Fibroblast of peridontal ligament (primary cell): ENCODE measurements at regions not wholly inside any gene's neighbourhood (a gene's known extent, or its start where the extent isn't known, plus 50 kb on each side); places are given as distances from the start of the nearest gene placed in this dataset.

Source experiments
- DNase-seq: peaks from one replicate; pipeline ENCODE4 v3.0.0-alpha.2; 2010; ENCODE audit errors: extremely low read depth

DNA sequence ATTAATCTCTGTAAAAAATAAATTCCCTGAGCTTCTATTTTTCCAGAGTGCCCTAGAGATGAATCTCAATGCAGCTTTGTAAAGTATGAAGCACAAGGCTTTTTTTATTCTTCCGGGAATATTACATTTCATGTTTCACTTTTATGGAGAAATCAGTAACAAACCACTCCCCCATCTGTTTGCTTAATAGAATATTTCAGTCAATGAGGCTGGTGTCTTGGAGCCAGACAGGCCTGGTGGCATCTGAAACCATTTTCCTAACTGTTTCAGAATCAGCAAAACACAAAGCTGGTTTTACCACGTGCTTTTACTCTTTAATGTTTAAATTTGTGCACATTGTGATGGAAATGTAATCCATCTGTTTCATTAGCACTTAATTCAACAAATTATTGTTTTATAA, 400.8 kb upstream of the HSF2 start:
- peak; percentile 46 for DNase-seq

DNA sequence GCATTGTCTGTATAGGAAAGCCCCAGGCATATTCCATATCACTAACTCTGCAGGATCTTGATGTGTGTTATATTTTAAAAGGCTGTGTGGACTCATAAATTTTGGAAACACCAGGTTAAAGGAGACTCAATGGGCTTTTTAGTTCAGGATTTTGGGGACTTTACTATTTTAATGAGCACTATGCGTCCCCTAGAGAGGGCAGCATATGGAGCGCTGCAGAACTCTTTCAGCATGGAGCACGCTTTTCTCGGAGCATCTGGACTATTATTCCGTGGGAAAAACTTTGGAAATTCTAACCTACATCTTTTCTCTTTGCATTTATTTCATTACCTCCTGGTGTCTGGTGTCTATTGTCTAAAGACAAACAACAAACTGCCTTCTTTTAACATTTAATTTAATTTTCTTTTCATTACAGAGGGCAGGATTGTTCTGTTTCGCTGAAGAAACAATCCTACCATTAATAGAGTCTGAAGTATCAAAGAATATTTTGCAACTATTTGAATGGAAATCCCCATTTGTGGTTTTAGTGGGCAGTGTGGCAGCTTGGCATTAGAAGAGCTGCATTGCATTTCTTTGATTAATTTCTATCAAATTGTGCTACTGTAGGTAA, 399.9 kb upstream of the HSF2 start:
- no peak for DNase-seq

GRCh38 chr6:122005661-122006060, 393.8 kb upstream of the HSF2 start:
- DNase-seq = no peak

DNA sequence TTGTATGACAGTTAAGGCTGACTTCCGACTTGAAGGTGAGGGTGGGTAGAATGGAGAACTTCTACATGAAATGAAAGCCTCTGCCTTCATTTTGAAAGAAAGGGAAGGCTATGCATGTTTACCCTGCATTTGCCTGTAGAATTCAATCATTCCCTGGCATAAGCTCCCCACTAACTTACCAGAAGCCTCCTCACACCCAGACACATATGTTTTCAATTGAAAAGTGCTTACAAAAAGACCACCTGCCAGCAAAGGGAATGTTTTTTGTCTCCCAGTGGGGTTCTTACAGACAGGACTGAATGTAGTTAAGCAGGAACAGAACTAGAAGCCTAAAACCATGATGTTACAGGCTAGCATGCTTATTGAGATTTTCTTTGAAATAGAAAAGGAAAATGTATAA, 392.1 kb upstream of the HSF2 start:
- DNase-seq = peak; percentile 84

DNA sequence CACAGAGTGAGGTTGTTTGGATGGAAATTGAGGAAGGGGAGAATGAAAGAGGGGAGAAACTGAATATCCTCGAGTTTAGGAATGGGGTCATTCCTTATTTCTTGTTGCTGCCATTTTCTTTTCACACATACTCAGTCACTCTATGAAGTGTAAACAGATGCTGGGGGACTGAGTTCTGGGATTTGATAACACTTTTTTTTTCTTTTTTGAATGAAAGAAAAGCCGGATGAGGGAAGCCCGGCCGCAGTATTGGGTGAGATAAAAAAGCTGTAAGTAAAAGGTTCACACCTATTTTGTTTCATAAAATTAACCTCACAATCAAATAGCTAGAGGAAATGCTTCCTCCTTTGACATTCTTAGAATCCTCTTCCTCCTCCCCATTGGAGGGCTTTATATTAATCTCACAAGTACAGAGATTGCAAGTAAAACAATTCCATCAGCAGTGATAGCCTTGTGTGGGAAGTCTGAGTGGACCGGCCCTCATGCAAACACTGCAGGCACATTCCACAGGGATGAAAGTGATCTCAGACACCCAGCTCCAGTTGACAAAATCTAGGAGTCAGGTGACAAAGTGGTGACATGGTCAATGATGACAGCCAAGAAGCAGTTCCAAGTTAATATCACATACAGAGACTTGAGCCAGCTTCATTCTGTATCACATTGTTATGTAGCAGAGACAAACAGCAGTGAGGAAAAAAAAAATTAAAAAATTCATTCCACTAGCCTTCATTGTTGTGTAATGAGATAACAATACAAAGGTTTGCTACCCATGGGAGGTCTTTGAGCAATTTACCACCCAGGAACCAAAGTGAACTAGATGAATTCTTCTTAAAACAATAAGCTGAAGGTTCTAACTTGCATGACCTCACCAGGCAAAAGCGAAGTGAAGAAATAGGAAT, 391.1 kb upstream of the HSF2 start:
- peak; percentile 43 for DNase-seq

GRCh38 chr6:122009000-122009350, 390.5 kb upstream of the HSF2 start:
- no peak for DNase-seq

DNA sequence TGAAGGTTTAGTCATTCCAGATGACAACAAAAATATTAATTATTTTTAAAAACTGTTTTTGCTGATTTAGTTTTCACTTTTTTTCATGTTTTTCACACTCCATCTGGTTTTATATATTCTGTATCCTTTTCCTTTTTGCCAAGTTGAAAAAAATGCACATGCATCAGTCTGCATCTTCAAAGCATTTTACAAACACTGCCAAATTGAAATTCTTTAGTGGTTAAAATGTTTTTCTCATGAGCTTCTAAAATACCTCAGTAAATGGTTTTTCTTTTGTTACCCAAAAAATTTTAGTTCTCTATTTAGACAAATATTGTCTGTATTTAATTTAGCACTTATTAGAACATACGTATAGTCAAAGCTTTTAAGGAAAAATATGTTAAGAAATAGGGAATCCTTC, 386.9 kb upstream of the HSF2 start:
- peak; percentile 83 for DNase-seq

DNA sequence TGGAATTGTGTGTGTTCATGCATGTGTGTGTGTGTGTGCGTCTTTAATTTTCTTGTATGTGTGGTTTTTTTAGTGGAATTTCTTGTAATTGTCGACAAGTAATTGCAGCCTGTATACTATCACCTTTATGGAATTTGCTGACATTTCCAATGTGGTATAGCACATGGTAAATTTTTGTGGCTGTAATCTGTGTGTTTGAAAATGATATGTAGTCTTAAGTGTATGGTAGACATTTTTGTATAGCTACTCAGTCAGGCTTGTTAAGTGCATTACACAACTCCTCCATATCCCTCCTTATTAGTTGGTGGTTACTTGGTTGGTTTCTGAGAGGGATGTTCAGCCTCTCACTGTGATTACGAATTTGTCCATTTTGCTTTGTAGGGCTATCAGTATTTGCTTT, 384.5 kb upstream of the HSF2 start:
- peak; percentile 91 for DNase-seq

- DNase-seq = no peak
These were observed 378.7 kb upstream of the HSF2 start for GRCh38 chr6:122020588-122021264.

DNA sequence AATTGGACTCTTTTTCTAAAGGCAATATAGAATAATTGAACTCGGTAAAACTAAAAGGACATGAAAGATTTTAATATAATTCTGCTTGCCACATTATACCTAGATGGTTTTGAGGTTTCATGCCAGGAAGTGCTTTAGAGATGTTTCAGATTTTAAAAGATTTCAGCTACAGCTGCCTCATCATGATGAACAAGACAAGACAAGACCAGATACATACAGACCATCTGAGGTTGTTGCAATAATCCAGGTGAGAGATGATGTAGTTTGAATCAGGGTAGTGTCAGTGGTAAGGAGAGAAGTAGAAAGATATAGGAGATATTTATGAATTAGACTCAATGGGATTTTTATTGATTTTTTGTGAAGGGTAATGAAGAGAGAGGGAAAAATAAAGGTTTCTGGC, 374.3 kb upstream of the HSF2 start:
- no peak for DNase-seq

DNA sequence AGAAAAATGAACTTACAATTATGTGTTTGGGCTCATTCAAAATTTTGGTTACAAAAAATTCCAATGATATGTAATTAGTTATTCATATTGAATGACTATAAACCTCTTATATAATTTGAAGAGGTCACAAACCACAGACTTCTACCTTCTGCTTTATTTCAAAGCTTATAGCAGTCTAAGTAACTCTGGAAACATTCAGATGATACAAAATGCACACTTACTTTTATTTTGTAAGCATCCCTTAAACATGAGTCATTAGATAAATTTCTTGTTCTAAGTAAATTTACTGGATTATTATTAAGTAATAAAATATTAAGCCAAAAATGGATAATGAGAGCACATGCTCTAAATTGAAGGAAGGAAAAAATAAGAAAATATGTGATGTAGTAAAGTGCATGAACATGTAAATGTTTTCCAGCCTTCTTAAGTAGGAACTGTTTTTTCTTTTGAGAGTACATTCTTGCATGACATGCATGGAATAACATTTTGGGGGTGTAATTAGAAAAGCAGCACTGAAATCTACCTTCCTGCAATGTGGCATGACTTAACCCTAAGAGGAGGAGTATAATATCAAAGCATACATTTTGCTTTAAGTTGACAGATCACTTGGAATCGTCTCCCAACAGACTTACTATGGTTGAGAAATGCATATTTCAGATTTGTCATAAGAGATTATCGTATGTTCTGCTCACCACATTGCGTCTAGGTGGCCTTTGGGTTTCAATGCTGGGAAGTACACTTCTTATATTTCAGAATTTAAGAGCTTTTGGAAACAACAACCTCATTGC, 372.7 kb upstream of the HSF2 start:
- no peak for DNase-seq

DNA sequence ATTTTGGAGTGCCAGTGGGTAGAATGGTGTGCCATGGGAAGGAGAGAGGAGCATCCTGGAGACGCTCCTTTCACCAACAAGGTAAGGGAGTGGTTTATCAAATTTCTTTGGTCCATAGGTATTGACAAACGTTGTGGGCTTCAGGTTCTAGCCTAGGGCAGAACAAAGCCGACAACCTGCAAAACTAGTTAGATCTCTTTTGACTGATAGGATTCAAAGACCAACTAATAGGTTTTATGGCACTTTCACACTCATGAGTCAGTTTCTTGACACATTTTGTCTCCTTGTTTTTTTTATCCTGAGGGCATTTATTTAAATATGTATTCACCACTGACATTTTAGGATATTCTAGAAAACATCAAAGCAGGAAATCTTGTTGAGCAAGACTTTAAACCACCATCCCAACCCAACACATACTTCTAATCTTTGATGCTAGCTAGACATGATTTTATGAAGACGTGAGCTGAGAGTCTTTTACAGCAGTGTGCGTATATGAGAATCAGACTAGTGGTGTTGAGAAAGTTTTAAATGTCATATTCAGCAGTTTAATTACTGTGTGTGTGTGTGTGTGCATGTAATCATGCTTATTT, 370.4 kb upstream of the HSF2 start:
- no peak for DNase-seq

DNA sequence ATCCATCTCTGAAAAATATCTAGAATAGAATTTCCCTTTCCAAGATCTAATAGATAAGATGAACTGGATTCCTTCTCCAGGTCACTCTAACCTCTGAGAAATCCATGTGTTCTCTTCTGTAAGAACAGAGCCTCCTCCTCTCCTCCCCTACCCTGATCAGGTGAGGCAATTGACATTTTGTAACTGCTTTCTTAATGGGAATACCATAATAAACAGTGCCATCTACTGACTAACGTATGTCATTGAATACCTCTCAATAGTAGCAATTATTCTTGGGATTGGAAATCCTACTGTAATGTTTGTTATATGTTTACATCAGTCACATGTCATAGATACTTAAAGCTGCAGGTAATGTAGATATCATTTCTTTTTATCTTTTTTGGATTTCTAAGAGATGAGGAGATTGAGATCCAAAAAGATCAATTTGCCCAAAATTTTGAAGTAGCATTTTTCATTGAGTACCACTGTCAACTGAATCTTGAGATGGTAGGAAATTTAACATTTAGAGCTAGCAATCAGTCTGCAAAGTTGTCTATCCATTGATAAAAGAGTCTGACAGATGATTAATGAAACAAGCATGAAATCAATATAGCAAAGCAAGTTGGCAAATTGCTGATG, 365.8 kb upstream of the HSF2 start:
- peak; percentile 89 for DNase-seq

- DNase-seq = no peak
These were observed 364.3 kb upstream of the HSF2 start for GRCh38 chr6:122035173-122035572.

- DNase-seq = no peak
These were observed 359.2 kb upstream of the HSF2 start for GRCh38 chr6:122040261-122040660.

DNA sequence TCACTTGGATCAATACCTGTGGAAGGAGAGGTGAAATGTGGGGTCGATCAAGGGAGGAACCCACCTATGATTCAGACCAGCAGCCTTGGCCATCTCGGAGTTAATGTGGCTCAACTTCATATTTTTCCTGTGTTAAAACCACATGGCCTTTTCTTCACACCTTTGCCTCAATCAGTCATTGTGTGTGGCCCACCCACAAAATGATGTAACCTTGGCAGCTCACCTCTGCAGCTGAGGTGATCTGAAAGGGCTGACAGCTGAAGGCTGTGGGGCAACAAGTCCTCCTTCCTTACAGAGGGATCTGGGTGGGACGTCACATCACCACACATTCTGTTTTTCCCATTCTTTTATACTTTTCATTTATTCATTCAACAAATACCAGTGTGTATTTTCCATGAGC, 357.1 kb upstream of the HSF2 start:
- DNase-seq = no peak

DNA sequence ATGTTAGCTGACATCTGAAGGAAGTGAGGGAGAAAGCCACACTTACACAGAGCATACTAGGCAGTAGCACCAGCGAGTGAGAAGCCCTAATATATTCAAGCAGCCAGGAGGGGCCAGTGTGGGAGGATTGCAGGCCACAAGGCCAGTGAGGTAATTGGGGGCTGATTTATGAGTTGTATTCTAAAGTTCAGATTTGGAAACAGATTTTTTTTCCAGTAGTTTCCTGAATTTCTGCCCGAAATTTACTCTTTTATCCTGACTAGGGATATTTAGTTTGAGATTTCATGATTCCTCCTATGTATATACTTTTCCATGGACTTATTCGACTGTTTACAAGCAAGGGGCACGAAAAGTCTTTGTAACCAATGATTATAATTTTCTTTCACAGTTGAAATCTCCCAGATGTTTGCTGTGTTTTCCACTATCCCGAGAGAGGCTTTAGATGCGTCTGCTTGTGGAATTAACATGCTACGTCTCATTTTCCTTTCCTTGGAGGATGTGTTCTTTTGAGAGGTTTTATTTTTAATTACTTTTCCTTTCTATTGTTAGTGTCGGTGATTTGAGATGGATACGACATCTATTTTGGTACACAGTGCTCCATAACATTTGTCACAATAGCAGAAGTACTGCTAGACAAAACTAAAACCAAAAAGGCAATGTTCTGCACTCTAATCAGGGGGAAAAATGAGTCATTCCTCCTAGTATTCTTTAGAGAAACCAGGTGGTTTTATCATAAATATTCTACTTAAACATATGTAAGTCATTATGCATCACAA, 356.3 kb upstream of the HSF2 start:
- peak; percentile 69 for DNase-seq

DNA sequence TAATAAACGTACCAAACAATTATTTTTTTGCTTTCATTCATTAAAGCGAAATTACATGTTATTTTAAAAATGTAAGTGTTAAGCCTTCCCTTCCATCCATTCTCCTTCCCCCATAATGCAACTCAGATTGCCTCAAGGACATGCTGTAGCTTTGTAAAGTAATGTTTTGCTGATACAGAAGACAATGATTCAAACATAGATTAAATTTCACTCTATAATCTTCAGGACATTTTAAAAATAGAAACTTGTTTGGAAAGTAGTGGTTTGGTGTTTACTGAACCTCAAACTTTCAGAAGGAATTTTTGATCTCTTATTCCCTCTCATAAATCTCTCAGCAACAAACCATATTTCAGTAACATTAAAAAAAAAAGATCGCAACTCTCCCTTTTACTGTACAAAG, 350.9 kb upstream of the HSF2 start:
- DNase-seq = peak; percentile 77

- DNase-seq = peak; percentile 71
These were observed 350.1 kb upstream of the HSF2 start for GRCh38 chr6:122049341-122049740.

GRCh38 chr6:122050242-122050755, 349.2 kb upstream of the HSF2 start:
- no peak for DNase-seq
